ENCODE measurements at regions not wholly inside any gene's neighbourhood (a gene's known extent, or its start where the extent isn't known, plus 50 kb on each side); places are given as distances from the start of the nearest gene placed in this dataset.
A peak's percentile ranks its signal among the peaks of the same experiment; 100 is the strongest.

DNA sequence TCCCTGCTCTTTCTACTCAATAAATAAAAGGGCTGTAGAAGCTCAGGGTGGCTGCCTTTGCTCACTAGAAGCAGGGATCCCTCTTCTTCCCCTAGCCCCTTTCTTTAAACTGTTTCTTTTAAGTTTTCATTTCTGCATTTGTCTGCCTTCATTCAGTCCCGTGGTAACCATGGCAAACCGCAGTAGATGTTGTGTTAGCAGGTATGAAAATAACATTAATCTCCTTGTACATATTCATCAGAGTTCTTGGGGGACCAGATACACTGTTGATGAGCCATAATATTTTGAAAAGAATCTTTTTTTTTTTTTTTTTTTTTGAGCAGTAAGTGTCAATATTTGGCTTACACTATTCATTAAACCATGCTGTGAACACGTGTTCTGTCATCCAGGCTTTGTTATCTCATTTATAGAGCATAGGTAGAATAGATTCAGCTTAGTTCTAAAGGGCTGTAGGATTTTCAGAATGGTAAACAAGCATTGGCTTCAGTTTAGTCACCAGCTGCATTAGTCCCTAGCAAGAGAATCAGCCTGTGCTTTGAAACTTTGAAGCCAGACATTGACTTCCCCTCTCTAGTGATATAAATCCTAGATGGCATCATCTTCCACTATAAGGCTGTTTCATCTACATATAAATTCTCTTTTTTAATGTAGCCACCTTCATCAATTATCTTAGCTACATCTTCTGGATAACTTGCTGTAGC is 59.4 kb upstream of the SPRY2 start:
- intact Hi-C loops (cut with micrococcal nuclease; ENCODE audit: unreplicated experiment) = loop anchor here (2.0 kb wide), 1 partner anchor 58 kb away; no protein-coding TSS in a partner anchor
- H3K9ac ChIP-seq (ENCODE audit: control insufficient read depth, insufficient read depth, low read length) = no peak overlapping the region
- peak; percentile 32; the same call in 1 of the 2 replicates for TF ChIP-seq RUNX3 (IDR thresholded peaks at IDR 0.05; ENCODE audit: low read length)
- TF ChIP-seq MTA2 (IDR thresholded peaks at IDR 0.05; ENCODE audit: low read depth) = peak; percentile 8; the same call in 1 of the 2 replicates
- TF ChIP-seq REST (IDR thresholded peaks at IDR 0.05; ENCODE audit: low read depth, low read length) = no peak
- TF ChIP-seq BHLHE40 (IDR thresholded peaks at IDR 0.05; ENCODE audit: borderline replicate concordance in 1 of 2, low read depth in 2 of 2, low read length in 1 of 2) = 0 out of 4 replicates have a peak, but pooled peaks of 1 of the 2 experiments have one; percentile 3
- H3K27me3 ChIP-seq (replicated peaks in 1 of 2; ENCODE audit: control insufficient read depth in 2 of 2, insufficient read depth in 2 of 2, low read length in 1 of 2) = no peaks in the 10 kb centered on the region
- in situ Hi-C loops (cut with MboI) = no loop called here
- FAIRE-seq = no peak
- ChIA-PET RAD21 (ENCODE audit: unreplicated experiment) (interaction anchor here (0.8 to 4.8 kb wide), 42 partner anchors 7 to 721 kb away, joined by 3 to 111 read pairs (median 5); partner anchors contain the start of gene SPRY2), CTCF (interaction anchor here (0.6 to 4.6 kb wide), 23 partner anchors 11 to 976 kb away, joined by 3 to 38 read pairs (median 5); partner anchors contain the start of gene SPRY2), SMC1A (ENCODE audit: uncharacterized antibody, unreplicated experiment) (interaction anchor here (0.7 to 25.9 kb wide), 30 partner anchors 9 to 622 kb away, joined by 3 to 707 read pairs (median 6); partner anchors contain the start of gene SPRY2), POLR2A (interaction anchor here (0.7 to 3.3 kb wide), 27 partner anchors 9 to 595 kb away, joined by 3 to 16 read pairs (median 4); partner anchors contain the start of gene SPRY2)
- no peak overlapping the region for H3K4me3 ChIP-seq
- H3K9me3 ChIP-seq (replicated peaks; ENCODE audit: control insufficient read depth, insufficient read depth, low read length) = no peaks in the 10 kb centered on the region
- H2AFZ ChIP-seq (ENCODE audit: control insufficient read depth, low read depth, low read length) = no peak overlapping the region
- H3K4me1 ChIP-seq (ENCODE audit: control insufficient read depth, insufficient read depth, low read length) = no peaks in the 10 kb centered on the region
- H3K79me2 ChIP-seq (ENCODE audit: control insufficient read depth, insufficient read depth, low read length) = no peaks in the 10 kb centered on the region
- BruUV-seq (replicated peaks) = no TSS peak
- no peaks in the 10 kb centered on the region for H3K36me3 ChIP-seq (ENCODE audit: control insufficient read depth in 2 of 2, insufficient read depth in 2 of 2, low read length in 1 of 2)
- no peaks in the 10 kb centered on the region for H4K20me1 ChIP-seq (ENCODE audit: control insufficient read depth, insufficient read depth)
- DNase-seq (ENCODE audit: low read depth, low spot score) = peak; percentile 8
- H3K27ac ChIP-seq (ENCODE audit: control insufficient read depth, insufficient read depth) = no peak overlapping the region
- peak overlapping the region; percentile 17; the same call in 1 of the 2 replicates for H3K4me2 ChIP-seq (ENCODE audit: control insufficient read depth, insufficient read depth)
- 12% methylated on average over 3 of the region's 3 CpGs for WGBS (ENCODE audit: insufficient coverage, insufficient replicate concordance, low lambda C conversion rate, missing lambda C conversion rate)
- peak; percentile 62 for ATAC-seq

Measured in GM12878 (cell line).